PC-9 (cell line): ENCODE measurements at regions not wholly inside any gene's neighbourhood (a gene's known extent, or its start where the extent isn't known, plus 50 kb on each side); places are given as distances from the start of the nearest gene placed in this dataset.

Experiments
- CTCF ChIP-seq: fragments of 200-600 bp; sonication (generic); conservative IDR thresholded peaks from 2 replicates; pipeline ENCODE4 v1.6.1; 2017; ENCODE audit warnings: mixed run types, antibody characterized with exemption, mild to moderate bottlenecking, moderate library complexity
- EZH2 ChIP-seq: fragments of 200-600 bp; sonication (generic); IDR thresholded peaks from 2 replicates; pipeline ENCODE4 v1.8.0; 2017; ENCODE audit warnings: antibody characterized with exemption, low read depth

GRCh38 chr16:77557385-77557784 is 122.6 kb upstream of the ADAMTS18 start:
- no peak for TF ChIP-seq CTCF
- no peak for TF ChIP-seq EZH2
